NCI-H2227 (cell line): ENCODE measurements at regions not wholly inside any gene's neighbourhood (a gene's known extent, or its start where the extent isn't known, plus 50 kb on each side); places are given as distances from the start of the nearest gene placed in this dataset.
"Not testable (repeated sequence)": the region's sequence is repeated elsewhere in the genome, so short reads cannot be mapped to it uniquely, and the experiment has no call there.

Experiments
- DNase-seq: peaks from one replicate; lab custom pipeline; 2025; ENCODE audit not compliant: unreplicated experiment; lab: John Stamatoyannopoulos, UW

DNA sequence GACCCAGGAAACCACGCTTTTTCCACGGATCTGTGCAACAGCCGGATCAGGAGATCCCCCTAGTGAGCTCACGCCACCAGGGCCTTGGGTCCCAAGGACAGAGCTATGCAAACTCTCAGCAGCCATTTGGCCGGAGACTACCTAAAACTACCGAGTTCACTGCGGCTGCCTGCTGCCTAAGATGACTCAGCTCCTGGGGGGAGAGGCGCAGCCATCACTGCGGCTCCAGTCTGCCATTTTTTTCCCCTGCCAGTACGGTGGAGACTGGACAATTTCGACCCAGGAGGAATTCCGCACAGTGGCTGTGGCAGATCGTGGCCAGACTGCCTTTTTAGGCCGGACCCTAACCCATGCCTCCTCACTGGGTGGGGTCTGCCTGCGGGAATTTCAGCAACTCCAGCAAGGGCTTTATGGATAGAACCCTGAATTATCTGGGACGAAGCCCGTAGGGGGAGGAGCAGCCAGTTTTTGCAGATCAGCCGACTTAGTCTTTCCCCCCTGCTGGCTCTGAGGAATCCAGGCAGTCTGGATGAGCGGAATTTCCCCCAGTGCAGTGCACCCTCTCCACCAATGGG, 424.9 kb upstream of the UBE2E3 start:
- DNase-seq, result no peak

- DNase-seq, result no peak
Measured at GRCh38 chr2:180554330-180554729, 426.1 kb upstream of the UBE2E3 start.

GRCh38 chr2:180553094-180553715, 427.2 kb upstream of the UBE2E3 start:
- no peak for DNase-seq

DNA sequence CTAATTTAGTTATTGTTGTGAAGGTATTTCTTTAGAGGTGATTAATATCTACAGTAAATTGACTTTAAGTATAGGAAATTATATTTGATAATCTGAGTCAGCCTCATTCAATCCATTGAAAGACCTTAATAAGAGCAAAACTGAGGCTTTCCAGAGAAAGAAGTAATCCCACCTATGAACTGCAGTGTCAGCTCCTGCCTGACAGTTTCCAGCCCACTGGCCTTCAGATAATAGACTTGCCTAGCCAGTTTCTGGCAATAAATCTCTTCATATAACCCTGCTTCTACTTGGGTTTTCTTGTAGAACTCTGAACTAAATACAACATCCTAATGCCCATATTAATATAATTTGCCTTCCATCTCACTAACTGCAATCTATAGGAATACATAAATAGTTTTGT, 437.9 kb upstream of the UBE2E3 start:
- DNase-seq, result no peak

DNA sequence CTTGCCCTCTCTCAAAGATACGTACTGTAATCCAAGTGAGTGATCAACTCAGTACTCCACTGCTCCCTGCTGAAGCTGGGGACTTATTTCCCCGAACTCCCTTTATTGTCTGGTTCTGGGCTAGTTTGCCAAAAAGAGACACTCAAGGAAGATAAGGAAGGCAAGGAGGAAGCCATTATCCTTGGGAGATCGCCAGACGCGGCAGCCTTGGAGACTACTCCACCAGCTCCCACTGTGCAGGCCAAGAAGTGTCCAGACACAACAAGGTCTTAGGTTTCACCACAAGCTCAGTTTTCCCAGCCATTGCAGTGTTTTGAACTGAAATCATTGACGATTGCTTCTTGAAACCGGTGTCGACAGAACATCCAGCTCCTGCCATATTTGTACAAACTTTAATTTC, 439.6 kb upstream of the UBE2E3 start:
- DNase-seq, result no peak

- DNase-seq, result no peak
Measured at GRCh38 chr2:180539541-180539940, 440.9 kb upstream of the UBE2E3 start.

DNA sequence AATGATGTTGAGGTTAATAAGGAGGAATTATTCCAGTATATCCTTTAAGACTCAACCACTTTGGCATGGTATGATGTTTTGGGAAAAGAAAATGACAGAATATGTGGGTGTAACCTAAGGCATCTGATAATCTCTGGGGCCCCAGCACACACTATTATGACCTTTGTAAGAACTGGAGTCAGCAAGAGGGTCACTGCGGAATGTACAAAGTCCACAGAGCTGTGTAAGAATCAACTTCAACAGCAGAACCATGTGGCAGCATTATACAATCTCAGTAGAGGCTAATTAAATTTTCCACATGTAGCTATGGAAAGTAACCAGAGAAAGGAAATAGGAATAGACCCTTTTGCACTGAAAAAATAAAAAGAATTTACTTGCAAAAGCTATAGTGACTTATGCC, 445.1 kb upstream of the UBE2E3 start:
- DNase-seq, result no peak

GRCh38 chr2:180531787-180532186, 448.6 kb upstream of the UBE2E3 start:
- not testable (repeated sequence) for DNase-seq

- DNase-seq, result peak; percentile 77
Measured at GRCh38 chr2:180524499-180524898, 455.9 kb upstream of the UBE2E3 start.

GRCh38 chr2:180523621-180524340, 456.6 kb upstream of the UBE2E3 start:
- DNase-seq, result no peak

- DNase-seq, result no peak
Measured at GRCh38 chr2:180520921-180521581, 459.4 kb upstream of the UBE2E3 start.

DNA sequence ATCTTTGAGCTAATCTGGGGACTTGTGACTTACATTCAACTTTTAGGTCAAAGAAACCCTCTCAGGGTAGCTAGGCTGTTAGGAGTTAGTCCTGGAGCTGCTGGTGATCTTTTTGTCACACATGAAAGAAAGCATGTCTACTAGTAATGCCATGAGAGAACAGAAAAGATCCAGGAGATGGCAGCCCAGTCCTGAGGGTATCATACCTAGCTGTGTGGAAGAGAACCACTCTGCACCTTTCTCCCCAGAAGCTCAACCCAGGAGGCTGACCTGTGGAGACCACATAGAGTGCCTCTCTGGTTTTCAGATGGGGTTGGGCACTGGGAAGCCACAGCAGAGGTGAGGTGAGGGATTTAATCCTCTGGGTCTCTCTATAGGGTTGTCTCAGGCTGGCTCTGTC, 460.2 kb upstream of the UBE2E3 start:
- DNase-seq, result no peak

- DNase-seq, result no peak
Measured at GRCh38 chr2:180519276-180519675, 461.1 kb upstream of the UBE2E3 start.

DNA sequence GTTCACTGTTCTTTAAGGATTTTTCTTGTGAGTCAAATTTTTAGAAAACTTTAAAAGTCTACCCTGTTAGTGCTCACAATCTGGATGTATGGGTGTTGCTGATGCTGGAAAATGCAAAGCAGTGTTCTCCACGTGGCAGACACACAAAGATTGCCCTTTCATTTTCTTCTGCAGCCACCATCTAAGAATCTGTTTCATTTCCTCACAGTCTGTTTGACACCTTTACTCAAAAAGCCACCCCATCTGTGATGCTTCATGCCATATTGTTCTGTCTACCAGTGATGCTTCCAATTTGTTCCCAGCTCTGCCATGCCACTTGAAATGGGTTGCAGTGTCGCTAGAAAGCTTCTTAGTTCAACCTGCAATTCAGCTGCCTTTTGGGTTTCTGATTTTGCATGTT, 464.2 kb upstream of the UBE2E3 start:
- no peak for DNase-seq

GRCh38 chr2:180513389-180513788, 467.0 kb upstream of the UBE2E3 start:
- DNase-seq, result no peak

DNA sequence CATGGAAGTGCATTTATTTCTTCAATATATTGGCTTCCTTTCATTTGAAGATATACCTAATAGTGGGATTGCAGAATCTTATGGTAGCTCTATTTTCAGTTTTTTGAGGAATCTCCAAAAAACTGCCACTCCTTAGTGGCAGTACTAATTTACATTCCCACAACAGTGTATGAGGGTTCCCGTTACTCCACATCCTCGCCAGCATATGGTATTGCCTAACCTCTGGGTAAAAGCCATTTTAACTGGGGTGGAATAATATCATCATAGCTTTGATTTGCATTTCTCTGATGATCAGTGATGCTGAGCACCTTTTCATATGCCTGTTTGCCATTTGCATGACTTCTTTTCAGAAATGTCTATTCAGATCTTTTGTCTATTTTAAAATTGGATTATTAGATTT, 471.9 kb upstream of the UBE2E3 start:
- no peak for DNase-seq

- DNase-seq, result no peak
Measured at GRCh38 chr2:180507028-180507427, 473.4 kb upstream of the UBE2E3 start.

DNA sequence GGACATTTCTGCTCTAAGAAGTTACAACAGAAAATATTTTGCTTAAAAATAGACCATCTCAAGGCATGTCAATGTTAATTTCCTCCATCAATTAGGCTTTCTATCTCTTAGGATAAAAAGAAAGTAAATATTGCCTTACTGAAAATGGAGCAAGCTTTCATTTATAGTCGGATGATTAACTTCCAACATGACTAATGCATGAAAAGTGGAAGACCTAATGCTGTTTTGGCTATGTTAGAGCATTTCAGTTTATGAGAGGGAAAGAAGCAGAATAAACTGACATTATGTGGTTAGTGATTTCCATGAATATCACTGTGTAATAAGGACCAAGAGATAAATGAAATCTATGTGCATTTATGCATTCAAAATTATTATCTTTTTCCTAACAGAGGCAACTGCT, 475.2 kb upstream of the UBE2E3 start:
- DNase-seq, result no peak

GRCh38 chr2:180497621-180498152, 482.7 kb upstream of the UBE2E3 start:
- DNase-seq, result no peak

DNA sequence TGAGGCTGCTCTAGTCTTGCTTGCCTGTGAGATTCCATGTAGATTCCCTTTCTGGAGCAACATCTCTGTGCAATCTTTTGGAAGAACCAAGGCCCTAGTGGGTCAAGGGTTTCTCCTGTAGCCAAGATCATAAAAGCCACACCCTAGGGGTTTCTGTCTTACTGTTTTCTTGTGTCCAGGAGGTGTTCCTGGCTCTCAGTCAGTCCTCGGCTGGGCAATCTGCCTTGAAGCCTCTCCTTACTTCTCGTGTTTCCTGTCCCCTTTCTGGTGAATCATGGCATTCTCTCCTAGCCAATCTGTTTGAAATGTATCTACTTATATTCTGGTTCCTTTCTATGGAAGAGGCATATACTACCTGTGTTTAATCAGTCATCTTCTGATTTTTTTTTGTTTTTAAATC, 484.8 kb upstream of the UBE2E3 start:
- DNase-seq, result no peak

GRCh38 chr2:180494286-180494685, 486.1 kb upstream of the UBE2E3 start:
- no peak for DNase-seq

- DNase-seq, result no peak
Measured at GRCh38 chr2:180482696-180483095, 475.6 kb upstream of the CWC22 start.
